ENCODE measurements at regions not wholly inside any gene's neighbourhood (a gene's known extent, or its start where the extent isn't known, plus 50 kb on each side); places are given as distances from the start of the nearest gene placed in this dataset.

DNA sequence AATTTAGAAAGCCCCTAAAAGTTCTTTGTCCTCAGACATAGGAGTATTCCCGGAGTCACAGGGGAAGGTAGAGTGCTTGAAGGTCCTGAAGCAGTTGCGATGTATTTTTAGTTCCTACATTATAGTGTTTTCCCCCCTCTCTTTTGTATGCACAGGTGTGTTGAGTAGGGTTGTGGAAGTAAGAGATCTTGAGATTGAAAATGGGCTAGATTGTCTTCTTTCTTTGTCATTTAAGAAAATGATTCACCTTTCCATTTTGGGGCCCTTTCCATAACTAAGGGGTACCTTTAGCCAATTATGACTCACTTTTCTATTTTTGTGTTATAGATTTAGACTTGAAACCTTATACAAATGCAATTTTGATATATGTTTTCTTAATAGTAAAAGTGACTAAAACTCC, 75.8 kb upstream of the AFF2 start:
- TF ChIP-seq EP300 (IDR thresholded peaks at IDR 0.05), result no peak
- TF ChIP-seq, protein P1, sequence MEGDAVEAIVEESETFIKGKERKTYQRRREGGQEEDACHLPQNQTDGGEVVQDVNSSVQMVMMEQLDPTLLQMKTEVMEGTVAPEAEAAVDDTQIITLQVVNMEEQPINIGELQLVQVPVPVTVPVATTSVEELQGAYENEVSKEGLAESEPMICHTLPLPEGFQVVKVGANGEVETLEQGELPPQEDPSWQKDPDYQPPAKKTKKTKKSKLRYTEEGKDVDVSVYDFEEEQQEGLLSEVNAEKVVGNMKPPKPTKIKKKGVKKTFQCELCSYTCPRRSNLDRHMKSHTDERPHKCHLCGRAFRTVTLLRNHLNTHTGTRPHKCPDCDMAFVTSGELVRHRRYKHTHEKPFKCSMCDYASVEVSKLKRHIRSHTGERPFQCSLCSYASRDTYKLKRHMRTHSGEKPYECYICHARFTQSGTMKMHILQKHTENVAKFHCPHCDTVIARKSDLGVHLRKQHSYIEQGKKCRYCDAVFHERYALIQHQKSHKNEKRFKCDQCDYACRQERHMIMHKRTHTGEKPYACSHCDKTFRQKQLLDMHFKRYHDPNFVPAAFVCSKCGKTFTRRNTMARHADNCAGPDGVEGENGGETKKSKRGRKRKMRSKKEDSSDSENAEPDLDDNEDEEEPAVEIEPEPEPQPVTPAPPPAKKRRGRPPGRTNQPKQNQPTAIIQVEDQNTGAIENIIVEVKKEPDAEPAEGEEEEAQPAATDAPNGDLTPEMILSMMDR (IDR thresholded peaks at IDR 0.05), result no peak
- no peak for TF ChIP-seq POLR2A (IDR thresholded peaks at IDR 0.05)
- no peaks in the 10 kb centered on the region for H3K27me3 ChIP-seq
- 74 to 100% methylated on average over 2 of the region's 2 CpGs for WGBS, 2 donors
- no peaks in the 10 kb centered on the region for H3K4me1 ChIP-seq
- no peak overlapping the region for H3K4me3 ChIP-seq
- no peak overlapping the region for H3K27ac ChIP-seq
- H3K36me3 ChIP-seq, result no peaks in the 10 kb centered on the region
- H3K9me3 ChIP-seq, result no peaks in the 10 kb centered on the region
- no peak for DNase-seq (ENCODE audit: low spot score in 2 of 2)

DNA sequence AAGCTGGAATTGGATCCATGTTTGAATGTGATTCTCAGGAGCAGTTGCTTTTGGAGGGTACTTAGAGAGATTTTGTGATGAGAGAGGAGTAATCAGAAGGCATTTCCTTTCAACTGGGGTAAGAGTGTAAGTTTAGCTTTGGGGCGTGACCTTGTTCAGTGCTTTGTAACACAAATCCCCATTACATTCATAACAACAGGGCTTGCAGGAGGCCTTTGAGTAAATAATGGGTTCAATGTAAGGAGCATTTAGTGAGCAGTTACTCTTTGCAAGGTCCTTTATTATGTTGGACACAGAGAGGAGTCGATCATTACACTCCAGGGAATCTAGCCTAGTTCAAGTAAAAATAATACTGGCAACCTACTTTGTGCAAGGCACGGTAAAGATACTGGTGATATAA, 74.0 kb upstream of the AFF2 start:
- no peak overlapping the region for H3K4me3 ChIP-seq
- no peaks in the 10 kb centered on the region for H3K36me3 ChIP-seq
- DNase-seq (ENCODE audit: low spot score in 2 of 2), result no peak
- no peaks in the 10 kb centered on the region for H3K27me3 ChIP-seq
- no peaks in the 10 kb centered on the region for H3K9me3 ChIP-seq
- 52 to 58% methylated on average over 3 of the region's 3 CpGs for WGBS, 2 donors
- no peak for TF ChIP-seq POLR2A (IDR thresholded peaks at IDR 0.05)
- TF ChIP-seq EP300 (IDR thresholded peaks at IDR 0.05), result no peak
- TF ChIP-seq, protein P1 (IDR thresholded peaks at IDR 0.05), result no peak
- H3K27ac ChIP-seq, result no peak overlapping the region
- H3K4me1 ChIP-seq, result no peaks in the 10 kb centered on the region

DNA sequence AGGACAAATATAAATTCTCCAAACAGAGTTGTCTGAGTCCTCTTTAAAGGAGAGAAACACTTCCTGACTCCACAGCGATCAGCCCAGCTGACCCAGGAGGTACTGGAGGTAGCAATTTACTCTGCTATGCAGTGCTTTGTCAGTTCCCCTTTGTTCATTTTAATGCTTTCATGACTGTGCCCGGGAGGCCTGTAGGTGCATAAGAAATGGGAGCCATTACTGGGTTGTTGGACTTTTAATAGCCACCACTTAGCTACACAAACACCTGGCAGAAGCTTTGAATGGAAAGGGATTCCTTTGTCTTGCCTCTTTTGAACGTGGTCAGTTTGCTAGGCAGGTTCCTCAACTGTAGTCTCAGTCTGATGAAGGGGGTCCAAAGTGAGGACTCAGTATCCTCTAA, 59.0 kb upstream of the AFF2 start:
- no peaks in the 10 kb centered on the region for H3K36me3 ChIP-seq
- TF ChIP-seq, protein P1 (IDR thresholded peaks at IDR 0.05), result no peak
- no peak for TF ChIP-seq POLR2A (IDR thresholded peaks at IDR 0.05)
- no peak for TF ChIP-seq EP300 (IDR thresholded peaks at IDR 0.05)
- H3K9me3 ChIP-seq, result no peaks in the 10 kb centered on the region
- no peaks in the 10 kb centered on the region for H3K4me1 ChIP-seq
- H3K4me3 ChIP-seq, result no peak overlapping the region
- no peaks in the 10 kb centered on the region for H3K27me3 ChIP-seq
- no peak for DNase-seq (ENCODE audit: low spot score in 2 of 2)
- 33 to 37% methylated on average over 3 of the region's 3 CpGs for WGBS, 2 donors
- no peak overlapping the region for H3K27ac ChIP-seq

DNA sequence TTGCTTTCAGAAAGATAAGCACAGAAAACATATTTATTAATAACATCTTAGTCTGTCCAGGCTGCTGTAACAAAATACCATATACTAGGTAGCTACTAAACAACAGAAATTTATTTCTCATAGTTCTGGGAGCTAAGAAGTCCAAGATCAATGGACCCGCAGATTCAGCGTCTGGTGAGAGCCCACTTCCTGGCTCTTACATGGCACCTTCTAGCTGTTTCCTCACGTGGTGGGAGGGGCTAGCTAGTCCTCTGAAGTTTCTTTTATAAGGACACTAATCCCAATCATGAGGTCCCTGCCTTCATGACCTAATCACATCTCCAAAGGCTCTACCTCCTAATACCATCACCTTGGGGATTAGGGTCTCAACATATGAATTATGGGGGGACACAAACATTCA, 57.2 kb upstream of the AFF2 start:
- WGBS, 2 donors, result 59 to 64% methylated on average over 3 of the region's 3 CpGs
- H3K4me3 ChIP-seq, result no peak overlapping the region
- H3K27ac ChIP-seq, result no peak overlapping the region
- no peaks in the 10 kb centered on the region for H3K27me3 ChIP-seq
- no peaks in the 10 kb centered on the region for H3K36me3 ChIP-seq
- DNase-seq (ENCODE audit: low spot score in 2 of 2), result no peak
- TF ChIP-seq, protein P1 (IDR thresholded peaks at IDR 0.05), result no peak
- no peak for TF ChIP-seq POLR2A (IDR thresholded peaks at IDR 0.05)
- H3K4me1 ChIP-seq, result no peaks in the 10 kb centered on the region
- no peaks in the 10 kb centered on the region for H3K9me3 ChIP-seq

DNA sequence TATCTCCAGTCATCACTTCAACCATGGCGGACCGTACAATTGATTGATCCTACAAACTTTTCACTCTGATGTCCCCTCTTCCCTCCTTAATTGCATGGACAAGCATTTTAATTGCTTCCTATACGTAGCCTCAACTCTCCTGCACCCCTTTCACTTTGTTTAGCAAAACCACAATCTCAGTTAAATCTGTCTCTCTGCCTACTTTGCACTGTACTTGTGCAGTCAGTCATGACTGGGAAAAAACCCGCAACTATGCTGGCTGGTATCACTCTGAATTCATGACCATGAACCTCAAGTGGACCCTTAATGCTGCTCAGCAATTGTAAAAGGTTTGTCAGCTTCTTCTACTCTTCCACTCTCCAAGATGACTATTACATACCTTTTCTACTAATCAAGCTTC, 51.7 kb upstream of the AFF2 start:
- Histone ChIP-seq H3K9me3 (no peaks in the 10 kb centered on the region), H3K4me3 (no peak overlapping the region), H3K4me1 (no peaks in the 10 kb centered on the region), H3K27ac (no peak overlapping the region), H3K27me3 (no peaks in the 10 kb centered on the region), H3K36me3 (no peaks in the 10 kb centered on the region)
- 83 to 85% methylated on average over 4 of the region's 4 CpGs for WGBS, 2 donors
- no peak for TF ChIP-seq EP300 (IDR thresholded peaks at IDR 0.05)
- no peak for TF ChIP-seq POLR2A (IDR thresholded peaks at IDR 0.05)
- TF ChIP-seq, protein P1 (IDR thresholded peaks at IDR 0.05), result no peak
- DNase-seq (ENCODE audit: low spot score in 2 of 2), result no peak
